Ovary (tissue), 3 donors: ENCODE measurements at regions not wholly inside any gene's neighbourhood (a gene's known extent, or its start where the extent isn't known, plus 50 kb on each side); places are given as distances from the start of the nearest gene placed in this dataset.

Experiments
- CTCF ChIP-seq, 3 donors: fragments of 450-650 bp in 2 of 3; fragments of 200-600 bp in 1 of 3; IDR thresholded peaks; one replicate each; pipeline versions ENCODE4 v1.5.1 to v1.8.0; 2016 to 2022; ENCODE audit warnings: antibody characterized with exemption in 3 of 3, mild to moderate bottlenecking in 1 of 3
- POLR2A ChIP-seq: fragments of 450-650 bp; IDR thresholded peaks from one replicate; pipeline ENCODE4 v1.6.1; 2017; ENCODE audit warnings: antibody characterized with exemption, mild to moderate bottlenecking, moderate library complexity
- donor health status: DM: no; HTN: no; CAD: no.

DNA sequence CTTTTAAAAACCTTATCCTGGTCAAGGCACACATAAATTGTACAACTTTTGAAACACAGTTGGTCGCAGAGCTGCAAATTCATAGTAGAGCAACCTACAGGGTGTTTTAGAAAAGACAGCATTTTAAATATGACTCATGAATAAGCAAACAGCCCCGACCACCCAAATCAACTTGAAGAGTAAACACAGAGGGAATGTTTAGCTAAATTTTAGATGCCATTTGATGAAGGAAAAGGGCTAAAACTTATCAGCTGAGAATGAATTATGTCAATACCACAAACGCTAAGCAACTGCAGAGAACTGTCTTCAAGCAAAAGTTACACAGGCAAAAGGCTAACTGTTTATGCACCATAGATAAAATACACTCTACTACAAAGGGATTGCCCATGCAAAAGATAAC lies 427.5 kb upstream of the PSMD7 start:
- TF ChIP-seq POLR2A: no peak
- no peak for TF ChIP-seq CTCF (IDR thresholded peaks at IDR 0.05)
